ENCODE measurements at regions not wholly inside any gene's neighbourhood (a gene's known extent, or its start where the extent isn't known, plus 50 kb on each side); places are given as distances from the start of the nearest gene placed in this dataset.

DNA sequence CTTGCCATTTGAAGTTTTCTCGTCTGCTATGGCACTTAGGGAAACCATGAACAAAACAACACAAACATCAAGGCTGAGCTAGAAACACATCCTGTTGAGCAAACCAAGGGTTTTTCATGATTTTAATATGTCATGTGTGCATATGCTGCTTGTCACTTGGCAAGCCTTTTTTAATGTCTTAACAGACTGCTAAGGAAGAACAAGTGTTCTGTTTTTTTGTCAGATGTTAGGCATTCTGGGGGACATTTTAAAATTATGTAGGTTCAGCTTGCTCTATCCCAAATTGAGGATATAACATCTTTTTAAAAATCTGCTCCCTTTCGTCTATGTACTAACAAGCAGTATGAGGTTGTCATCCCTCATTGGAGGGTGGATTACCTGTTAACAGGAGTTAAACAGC, 150.3 kb downstream of the HTR1A start:
- TF ChIP-seq, protein P1, sequence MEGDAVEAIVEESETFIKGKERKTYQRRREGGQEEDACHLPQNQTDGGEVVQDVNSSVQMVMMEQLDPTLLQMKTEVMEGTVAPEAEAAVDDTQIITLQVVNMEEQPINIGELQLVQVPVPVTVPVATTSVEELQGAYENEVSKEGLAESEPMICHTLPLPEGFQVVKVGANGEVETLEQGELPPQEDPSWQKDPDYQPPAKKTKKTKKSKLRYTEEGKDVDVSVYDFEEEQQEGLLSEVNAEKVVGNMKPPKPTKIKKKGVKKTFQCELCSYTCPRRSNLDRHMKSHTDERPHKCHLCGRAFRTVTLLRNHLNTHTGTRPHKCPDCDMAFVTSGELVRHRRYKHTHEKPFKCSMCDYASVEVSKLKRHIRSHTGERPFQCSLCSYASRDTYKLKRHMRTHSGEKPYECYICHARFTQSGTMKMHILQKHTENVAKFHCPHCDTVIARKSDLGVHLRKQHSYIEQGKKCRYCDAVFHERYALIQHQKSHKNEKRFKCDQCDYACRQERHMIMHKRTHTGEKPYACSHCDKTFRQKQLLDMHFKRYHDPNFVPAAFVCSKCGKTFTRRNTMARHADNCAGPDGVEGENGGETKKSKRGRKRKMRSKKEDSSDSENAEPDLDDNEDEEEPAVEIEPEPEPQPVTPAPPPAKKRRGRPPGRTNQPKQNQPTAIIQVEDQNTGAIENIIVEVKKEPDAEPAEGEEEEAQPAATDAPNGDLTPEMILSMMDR (IDR thresholded peaks at IDR 0.05): no peak
- TF ChIP-seq POLR2A (IDR thresholded peaks at IDR 0.05): no peak
